DND-41 (cell line): ENCODE measurements at regions not wholly inside any gene's neighbourhood (a gene's known extent, or its start where the extent isn't known, plus 50 kb on each side); places are given as distances from the start of the nearest gene placed in this dataset.

Source experiments
- ATAC-seq: fragments of 200-7000 bp; cut with Tn5 transposase; 3 replicates; pipeline ENCODE4 v1.9.1; 2021; ENCODE audit warnings: low read depth; ENCODE audit not compliant: insufficient read depth
- DNase-seq: peaks from one replicate; pipeline ENCODE4 v3.0.0-alpha.2; 2020
- H2AFZ ChIP-seq: 2 replicates; pipeline ENCODE4 v1.6.0; 2012; ENCODE audit warnings: low read depth, low read length
- H3K27ac ChIP-seq: 2 replicates; pipeline ENCODE4 v1.5.1; 2012; ENCODE audit warnings: low read length, inconsistent platforms
- H3K27me3 ChIP-seq: fragments of 200-600 bp; sonication (generic); 2 replicates; pipeline ENCODE4 v1.6.0; 2012; ENCODE audit warnings: low read length, mild to moderate bottlenecking, inconsistent platforms; ENCODE audit not compliant: insufficient read depth, poor library complexity
- H3K36me3 ChIP-seq: 2 replicates; pipeline ENCODE4 v1.5.1; 2012; ENCODE audit warnings: low read length, inconsistent platforms; ENCODE audit not compliant: insufficient read depth
- H3K4me1 ChIP-seq: 2 replicates; pipeline ENCODE4 v1.5.1; 2012; ENCODE audit warnings: mild to moderate bottlenecking, low read length; ENCODE audit not compliant: insufficient read depth
- H3K4me2 ChIP-seq: 2 replicates; pipeline ENCODE4 v1.6.0; 2012; ENCODE audit warnings: mild to moderate bottlenecking, moderate library complexity, low read length, inconsistent platforms; ENCODE audit not compliant: insufficient read depth
- H3K4me3 ChIP-seq, 2 experiments: fragments of 200-600 bp in 1 of 2; shearing (Covaris generic) in 1 of 2; 2 replicates each; pipeline ENCODE4 v1.5.1; 2012 to 2016; ENCODE audit warnings: inconsistent platforms in 2 of 2, low read length in 2 of 2, mild to moderate bottlenecking in 2 of 2, low read depth in 1 of 2, moderate library complexity in 1 of 2
- H3K79me2 ChIP-seq: 2 replicates; pipeline ENCODE4 v1.6.0; 2012; ENCODE audit warnings: low read length, inconsistent platforms; ENCODE audit not compliant: insufficient read depth
- H3K9ac ChIP-seq: 2 replicates; pipeline ENCODE4 v1.6.0; 2012; ENCODE audit warnings: low read depth, mild to moderate bottlenecking, inconsistent platforms, low read length, moderate library complexity
- H3K9me3 ChIP-seq: 2 replicates; pipeline ENCODE4 v1.5.1; 2012; ENCODE audit warnings: low read length, moderate library complexity, mild to moderate bottlenecking, inconsistent platforms; ENCODE audit not compliant: insufficient read depth, severe bottlenecking
- H4K20me1 ChIP-seq: 2 replicates; pipeline ENCODE4 v1.6.0; 2012; ENCODE audit warnings: low read length; ENCODE audit not compliant: insufficient read depth
- EZH2 ChIP-seq: IDR thresholded peaks from 3 replicates; pipeline ENCODE4 v1.6.1; 2012; ENCODE audit warnings: borderline replicate concordance, low read depth, mild to moderate bottlenecking, moderate library complexity, low read length, inconsistent platforms; ENCODE audit not compliant: severe bottlenecking
- TF ChIP-seq, protein P1 (sequence below): IDR thresholded peaks from 2 replicates; pipeline ENCODE4 v1.5.1; 2012; ENCODE audit warnings: borderline replicate concordance, low read length, moderate library complexity, mild to moderate bottlenecking; ENCODE audit not compliant: poor library complexity, severe bottlenecking; ENCODE audit errors: extremely low read depth

DNA sequence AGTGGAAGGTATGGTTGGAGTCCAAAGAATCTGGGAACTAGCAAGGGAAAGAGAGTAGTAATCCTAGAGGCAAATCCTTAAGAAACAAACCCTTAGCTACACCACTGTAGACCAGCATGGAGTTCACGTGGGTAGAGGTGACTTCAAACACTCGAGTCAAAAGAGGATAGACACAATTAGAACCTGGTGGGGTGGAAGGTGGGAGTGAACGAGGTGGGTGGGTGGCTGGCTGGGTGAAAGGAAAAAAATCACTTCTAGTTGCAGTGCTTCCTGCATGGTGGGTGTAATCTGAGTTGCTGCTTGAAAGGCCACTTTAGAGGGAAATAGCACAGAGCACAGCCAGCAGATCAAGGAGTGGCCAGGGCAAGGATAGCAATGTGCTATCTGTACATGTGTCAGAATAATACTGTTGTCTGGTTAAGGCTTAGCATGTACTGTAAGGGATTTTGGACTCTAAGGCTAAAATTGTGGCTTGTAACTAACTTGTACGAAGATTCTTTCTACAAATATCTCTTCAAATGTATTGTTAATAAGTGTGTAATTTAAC is 356.2 kb downstream of the GRIA2 start:
- ATAC-seq (no peak), DNase-seq (no peak)
- no peak overlapping the region for H3K4me2 ChIP-seq
- no peaks in the 10 kb centered on the region for H4K20me1 ChIP-seq
- no peaks in the 10 kb centered on the region for H3K4me1 ChIP-seq
- no peaks in the 10 kb centered on the region for H3K27me3 ChIP-seq
- no peak for TF ChIP-seq EZH2
- TF ChIP-seq, protein P1, sequence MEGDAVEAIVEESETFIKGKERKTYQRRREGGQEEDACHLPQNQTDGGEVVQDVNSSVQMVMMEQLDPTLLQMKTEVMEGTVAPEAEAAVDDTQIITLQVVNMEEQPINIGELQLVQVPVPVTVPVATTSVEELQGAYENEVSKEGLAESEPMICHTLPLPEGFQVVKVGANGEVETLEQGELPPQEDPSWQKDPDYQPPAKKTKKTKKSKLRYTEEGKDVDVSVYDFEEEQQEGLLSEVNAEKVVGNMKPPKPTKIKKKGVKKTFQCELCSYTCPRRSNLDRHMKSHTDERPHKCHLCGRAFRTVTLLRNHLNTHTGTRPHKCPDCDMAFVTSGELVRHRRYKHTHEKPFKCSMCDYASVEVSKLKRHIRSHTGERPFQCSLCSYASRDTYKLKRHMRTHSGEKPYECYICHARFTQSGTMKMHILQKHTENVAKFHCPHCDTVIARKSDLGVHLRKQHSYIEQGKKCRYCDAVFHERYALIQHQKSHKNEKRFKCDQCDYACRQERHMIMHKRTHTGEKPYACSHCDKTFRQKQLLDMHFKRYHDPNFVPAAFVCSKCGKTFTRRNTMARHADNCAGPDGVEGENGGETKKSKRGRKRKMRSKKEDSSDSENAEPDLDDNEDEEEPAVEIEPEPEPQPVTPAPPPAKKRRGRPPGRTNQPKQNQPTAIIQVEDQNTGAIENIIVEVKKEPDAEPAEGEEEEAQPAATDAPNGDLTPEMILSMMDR: no peak
- H3K27ac ChIP-seq: no peak overlapping the region
- H3K36me3 ChIP-seq: no peaks in the 10 kb centered on the region
- no peaks in the 10 kb centered on the region for H3K9me3 ChIP-seq
- no peak overlapping the region for H2AFZ ChIP-seq
- H3K79me2 ChIP-seq: no peaks in the 10 kb centered on the region
- H3K9ac ChIP-seq: no peak overlapping the region
- no peak overlapping the region for H3K4me3 ChIP-seq

DNA sequence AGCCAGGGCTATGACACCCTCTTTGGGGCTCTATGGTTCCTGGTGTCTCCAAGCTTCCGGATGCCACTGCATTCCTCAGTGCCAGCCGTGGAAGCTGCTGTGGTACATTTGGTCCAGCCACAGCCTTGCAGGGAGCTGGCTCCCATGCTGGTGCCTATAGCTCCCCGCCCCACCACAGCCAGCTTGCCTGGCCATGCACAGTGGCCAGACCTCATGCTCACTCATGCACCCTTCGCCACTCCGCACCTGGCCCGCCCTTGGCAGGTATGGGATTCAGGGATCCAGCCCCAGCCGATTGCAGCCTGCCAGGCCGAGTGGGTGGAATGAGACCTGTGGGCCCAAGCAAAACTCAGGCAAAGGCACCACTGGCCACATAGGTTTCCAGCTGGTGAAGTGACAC is 354.8 kb downstream of the GRIA2 start:
- Histone ChIP-seq H4K20me1 (no peaks in the 10 kb centered on the region), H3K27me3 (no peaks in the 10 kb centered on the region), H3K4me1 (no peaks in the 10 kb centered on the region), H3K9me3 (no peaks in the 10 kb centered on the region), H3K27ac (no peak overlapping the region), H2AFZ (no peak overlapping the region), H3K4me3 (no peak overlapping the region), H3K79me2 (no peaks in the 10 kb centered on the region), H3K9ac (no peak overlapping the region), H3K36me3 (no peaks in the 10 kb centered on the region), H3K4me2 (no peak overlapping the region)
- TF ChIP-seq EZH2: no peak
- no peak for DNase-seq
- no peak for ATAC-seq

DNA sequence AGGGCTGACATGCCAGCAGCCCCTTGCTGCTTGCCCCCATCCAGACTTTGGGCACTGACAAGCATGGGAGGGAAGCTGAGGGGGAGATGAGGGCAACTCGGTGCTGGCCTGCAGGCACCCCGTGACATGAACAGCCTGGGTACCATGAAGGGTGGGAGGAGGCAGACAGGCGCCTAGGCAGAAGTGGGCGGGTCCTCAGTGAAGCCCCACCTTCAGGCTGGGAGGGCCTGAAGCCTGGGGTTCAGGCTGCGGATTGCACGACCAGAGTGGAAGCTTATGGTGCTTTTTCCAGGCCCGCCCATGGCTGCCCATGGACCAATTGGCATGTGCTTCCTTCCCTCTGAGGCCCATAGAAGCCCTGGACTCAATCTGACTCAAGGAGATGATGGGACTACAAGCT is 354.1 kb downstream of the GRIA2 start:
- Histone ChIP-seq H3K9me3 (no peaks in the 10 kb centered on the region), H3K4me2 (no peak overlapping the region), H3K27me3 (no peaks in the 10 kb centered on the region), H3K4me3 (no peak overlapping the region), H3K9ac (no peak overlapping the region), H3K27ac (no peak overlapping the region), H3K4me1 (no peaks in the 10 kb centered on the region), H3K79me2 (no peaks in the 10 kb centered on the region), H3K36me3 (no peaks in the 10 kb centered on the region), H4K20me1 (no peaks in the 10 kb centered on the region), H2AFZ (no peak overlapping the region)
- no peak for ATAC-seq
- DNase-seq: no peak
- TF ChIP-seq, protein P1: no peak
- TF ChIP-seq EZH2: no peak

DNA sequence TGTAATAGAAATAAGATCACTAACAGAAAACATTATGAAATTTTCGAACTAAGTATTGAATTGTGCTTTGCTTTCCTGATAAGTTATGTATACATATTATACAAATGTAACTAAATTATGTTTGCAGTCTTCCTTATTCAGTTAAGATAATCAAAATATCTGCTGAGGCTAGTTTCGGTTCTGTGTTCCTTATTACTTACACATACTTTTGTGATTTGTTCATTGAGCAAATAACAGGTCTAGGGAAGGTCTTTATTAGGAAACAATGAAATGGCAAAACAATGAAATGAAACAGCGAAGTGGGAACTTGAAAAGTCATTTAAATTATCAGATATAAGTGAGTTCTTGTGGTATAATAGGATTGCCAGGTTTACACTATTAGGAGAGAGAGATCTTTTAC is 352.4 kb downstream of the GRIA2 start:
- no peaks in the 10 kb centered on the region for H3K4me1 ChIP-seq
- H3K79me2 ChIP-seq: no peaks in the 10 kb centered on the region
- no peak for TF ChIP-seq EZH2
- TF ChIP-seq, protein P1: no peak
- H2AFZ ChIP-seq: no peak overlapping the region
- no peak overlapping the region for H3K4me3 ChIP-seq
- H3K9ac ChIP-seq: no peak overlapping the region
- no peak for DNase-seq
- H3K27ac ChIP-seq: no peak overlapping the region
- no peak overlapping the region for H3K4me2 ChIP-seq
- no peaks in the 10 kb centered on the region for H3K36me3 ChIP-seq
- ATAC-seq: no peak
- no peaks in the 10 kb centered on the region for H4K20me1 ChIP-seq
- H3K27me3 ChIP-seq: no peaks in the 10 kb centered on the region
- no peaks in the 10 kb centered on the region for H3K9me3 ChIP-seq
